C4-2B (cell line): ENCODE measurements at regions not wholly inside any gene's neighbourhood (a gene's known extent, or its start where the extent isn't known, plus 50 kb on each side); places are given as distances from the start of the nearest gene placed in this dataset.

ENCODE experiments used
- ZFX ChIP-seq: fragments of 450-650 bp; IDR thresholded peaks from 2 replicates; pipeline ENCODE4 v1.6.1; 2017
- TF ChIP-seq, protein P1 (sequence below): fragments of 450-650 bp; conservative IDR thresholded peaks from 2 replicates; pipeline ENCODE4 v1.5.1; 2017; ENCODE audit warnings: mild to moderate bottlenecking

DNA sequence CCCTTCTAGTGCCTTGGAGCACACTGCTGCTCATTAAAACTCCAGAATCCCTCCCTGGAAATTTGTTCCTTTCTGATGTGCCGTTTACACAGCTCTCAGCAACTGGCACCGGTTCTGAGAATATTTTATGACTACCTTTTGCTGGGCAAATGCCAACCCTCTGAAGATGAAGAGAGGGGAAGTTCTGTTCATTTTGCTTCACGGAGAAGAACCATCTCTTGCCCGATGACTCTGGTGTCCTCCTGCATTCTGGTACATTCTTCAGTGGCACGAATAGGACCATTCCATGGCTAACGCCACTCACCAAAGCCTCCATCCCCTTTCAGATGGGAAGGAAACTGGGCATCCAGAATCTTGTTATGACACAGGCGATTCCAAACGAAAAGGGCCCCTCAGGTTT lies 96.2 kb upstream of the SIM2 start:
- TF ChIP-seq, protein P1, sequence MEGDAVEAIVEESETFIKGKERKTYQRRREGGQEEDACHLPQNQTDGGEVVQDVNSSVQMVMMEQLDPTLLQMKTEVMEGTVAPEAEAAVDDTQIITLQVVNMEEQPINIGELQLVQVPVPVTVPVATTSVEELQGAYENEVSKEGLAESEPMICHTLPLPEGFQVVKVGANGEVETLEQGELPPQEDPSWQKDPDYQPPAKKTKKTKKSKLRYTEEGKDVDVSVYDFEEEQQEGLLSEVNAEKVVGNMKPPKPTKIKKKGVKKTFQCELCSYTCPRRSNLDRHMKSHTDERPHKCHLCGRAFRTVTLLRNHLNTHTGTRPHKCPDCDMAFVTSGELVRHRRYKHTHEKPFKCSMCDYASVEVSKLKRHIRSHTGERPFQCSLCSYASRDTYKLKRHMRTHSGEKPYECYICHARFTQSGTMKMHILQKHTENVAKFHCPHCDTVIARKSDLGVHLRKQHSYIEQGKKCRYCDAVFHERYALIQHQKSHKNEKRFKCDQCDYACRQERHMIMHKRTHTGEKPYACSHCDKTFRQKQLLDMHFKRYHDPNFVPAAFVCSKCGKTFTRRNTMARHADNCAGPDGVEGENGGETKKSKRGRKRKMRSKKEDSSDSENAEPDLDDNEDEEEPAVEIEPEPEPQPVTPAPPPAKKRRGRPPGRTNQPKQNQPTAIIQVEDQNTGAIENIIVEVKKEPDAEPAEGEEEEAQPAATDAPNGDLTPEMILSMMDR: no peak
- TF ChIP-seq ZFX: no peak
